ENCODE measurements at regions not wholly inside any gene's neighbourhood (a gene's known extent, or its start where the extent isn't known, plus 50 kb on each side); places are given as distances from the start of the nearest gene placed in this dataset.

DNA sequence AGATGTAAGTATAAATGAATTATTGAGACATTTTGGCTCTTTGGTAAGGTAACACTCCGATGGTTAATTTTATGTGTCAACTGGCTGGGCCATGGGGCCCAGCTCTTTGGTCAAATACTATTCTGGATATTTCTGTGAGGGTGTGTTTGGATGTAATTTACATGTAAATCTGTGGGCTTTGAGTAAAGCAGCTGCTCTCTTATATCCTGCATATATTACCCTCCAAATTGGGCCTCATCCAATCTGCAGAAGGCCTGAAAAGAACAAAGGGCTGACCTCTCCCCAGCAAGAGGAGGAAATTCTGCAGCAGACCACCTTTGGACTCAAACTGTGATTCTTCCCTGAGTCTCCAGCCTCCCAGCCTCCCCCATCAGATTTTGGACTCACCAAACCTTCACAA is 464.1 kb downstream of the PLCL1 start:
- H3K4me3 ChIP-seq: no peak overlapping the region
- no peaks in the 10 kb centered on the region for H3K9me3 ChIP-seq
- intact Hi-C loops (cut with DNase I): no loop called here
- TF ChIP-seq POLR2A (IDR thresholded peaks at IDR 0.05): no peak
- TF ChIP-seq, protein P1, sequence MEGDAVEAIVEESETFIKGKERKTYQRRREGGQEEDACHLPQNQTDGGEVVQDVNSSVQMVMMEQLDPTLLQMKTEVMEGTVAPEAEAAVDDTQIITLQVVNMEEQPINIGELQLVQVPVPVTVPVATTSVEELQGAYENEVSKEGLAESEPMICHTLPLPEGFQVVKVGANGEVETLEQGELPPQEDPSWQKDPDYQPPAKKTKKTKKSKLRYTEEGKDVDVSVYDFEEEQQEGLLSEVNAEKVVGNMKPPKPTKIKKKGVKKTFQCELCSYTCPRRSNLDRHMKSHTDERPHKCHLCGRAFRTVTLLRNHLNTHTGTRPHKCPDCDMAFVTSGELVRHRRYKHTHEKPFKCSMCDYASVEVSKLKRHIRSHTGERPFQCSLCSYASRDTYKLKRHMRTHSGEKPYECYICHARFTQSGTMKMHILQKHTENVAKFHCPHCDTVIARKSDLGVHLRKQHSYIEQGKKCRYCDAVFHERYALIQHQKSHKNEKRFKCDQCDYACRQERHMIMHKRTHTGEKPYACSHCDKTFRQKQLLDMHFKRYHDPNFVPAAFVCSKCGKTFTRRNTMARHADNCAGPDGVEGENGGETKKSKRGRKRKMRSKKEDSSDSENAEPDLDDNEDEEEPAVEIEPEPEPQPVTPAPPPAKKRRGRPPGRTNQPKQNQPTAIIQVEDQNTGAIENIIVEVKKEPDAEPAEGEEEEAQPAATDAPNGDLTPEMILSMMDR (IDR thresholded peaks at IDR 0.05): no peak
- no peak for TF ChIP-seq POLR2AphosphoS5 (IDR thresholded peaks at IDR 0.05; ENCODE audit: insufficient read depth in 1 of 2, low read depth in 1 of 2)
- H3K36me3 ChIP-seq: no peaks in the 10 kb centered on the region
- peaks cover 4% of the 10 kb centered on the region for H3K4me1 ChIP-seq
- H3K27me3 ChIP-seq: no peaks in the 10 kb centered on the region
- no peak overlapping the region for H3K27ac ChIP-seq
- DNase-seq (ENCODE audit: extremely low spot score in 2 of 2): no peak

GRCh38 chr2:198259496-198259895 is 455.1 kb downstream of the PLCL1 start:
- no peaks in the 10 kb centered on the region for H3K36me3 ChIP-seq
- H3K4me3 ChIP-seq: no peak overlapping the region
- H3K9me3 ChIP-seq: no peaks in the 10 kb centered on the region
- H3K4me1 ChIP-seq: no peaks in the 10 kb centered on the region
- TF ChIP-seq, protein P1 (IDR thresholded peaks at IDR 0.05): no peak
- TF ChIP-seq POLR2A (IDR thresholded peaks at IDR 0.05) (no peak), POLR2AphosphoS5 (IDR thresholded peaks at IDR 0.05; ENCODE audit: insufficient read depth in 1 of 2, low read depth in 1 of 2) (no peak)
- intact Hi-C loops (cut with DNase I): no loop called here
- H3K27me3 ChIP-seq: no peaks in the 10 kb centered on the region
- H3K27ac ChIP-seq: no peak overlapping the region
- no peak for DNase-seq (ENCODE audit: extremely low spot score in 2 of 2)

- no peak overlapping the region for H3K27ac ChIP-seq
- intact Hi-C loops (cut with DNase I): no loop called here
- no peak overlapping the region for H3K4me3 ChIP-seq
- DNase-seq (ENCODE audit: extremely low spot score in 2 of 2): no peak
- no peaks in the 10 kb centered on the region for H3K4me1 ChIP-seq
- no peaks in the 10 kb centered on the region for H3K36me3 ChIP-seq
- no peaks in the 10 kb centered on the region for H3K27me3 ChIP-seq
- H3K9me3 ChIP-seq: no peaks in the 10 kb centered on the region
- TF ChIP-seq POLR2A (IDR thresholded peaks at IDR 0.05): no peak
- no peak for TF ChIP-seq POLR2AphosphoS5 (IDR thresholded peaks at IDR 0.05; ENCODE audit: insufficient read depth in 1 of 2, low read depth in 1 of 2)
- TF ChIP-seq, protein P1 (IDR thresholded peaks at IDR 0.05): no peak
Observed at GRCh38 chr2:198254536-198255090, 450.2 kb downstream of the PLCL1 start.

GRCh38 chr2:198253995-198254394 is 449.6 kb downstream of the PLCL1 start:
- H3K27ac ChIP-seq: no peak overlapping the region
- TF ChIP-seq POLR2A (IDR thresholded peaks at IDR 0.05): no peak
- TF ChIP-seq, protein P1 (IDR thresholded peaks at IDR 0.05): no peak
- no peak for TF ChIP-seq POLR2AphosphoS5 (IDR thresholded peaks at IDR 0.05; ENCODE audit: insufficient read depth in 1 of 2, low read depth in 1 of 2)
- DNase-seq (ENCODE audit: extremely low spot score in 2 of 2): no peak
- no peaks in the 10 kb centered on the region for H3K9me3 ChIP-seq
- intact Hi-C loops (cut with DNase I): no loop called here
- no peak overlapping the region for H3K4me3 ChIP-seq
- no peaks in the 10 kb centered on the region for H3K27me3 ChIP-seq
- no peaks in the 10 kb centered on the region for H3K36me3 ChIP-seq
- H3K4me1 ChIP-seq: no peaks in the 10 kb centered on the region

DNA sequence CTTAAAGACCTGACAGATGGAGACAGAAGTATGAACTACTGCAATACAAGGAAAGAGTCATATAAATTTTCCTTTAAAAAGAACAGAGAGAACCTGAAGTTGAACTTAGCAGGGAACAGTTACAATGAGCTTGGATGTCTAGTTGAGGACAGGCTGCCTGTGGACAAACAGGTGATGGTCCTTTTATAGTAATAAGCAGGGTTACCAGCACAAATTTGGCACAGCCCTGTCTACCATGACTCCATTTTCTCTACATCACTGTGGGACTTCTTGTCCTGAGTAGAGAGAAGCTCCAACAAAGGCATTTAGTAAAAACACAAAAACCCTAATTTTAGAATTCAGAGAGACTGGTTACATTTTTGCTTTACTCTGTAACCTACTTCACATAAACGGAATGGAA is 448.1 kb downstream of the PLCL1 start:
- DNase-seq (ENCODE audit: extremely low spot score in 2 of 2): no peak
- no peaks in the 10 kb centered on the region for H3K4me1 ChIP-seq
- H3K27ac ChIP-seq: no peak overlapping the region
- intact Hi-C loops (cut with DNase I): no loop called here
- no peak overlapping the region for H3K4me3 ChIP-seq
- TF ChIP-seq POLR2AphosphoS5 (IDR thresholded peaks at IDR 0.05; ENCODE audit: insufficient read depth in 1 of 2, low read depth in 1 of 2) (no peak), POLR2A (IDR thresholded peaks at IDR 0.05) (no peak)
- TF ChIP-seq, protein P1 (IDR thresholded peaks at IDR 0.05): no peak
- H3K36me3 ChIP-seq: no peaks in the 10 kb centered on the region
- H3K9me3 ChIP-seq: no peaks in the 10 kb centered on the region
- H3K27me3 ChIP-seq: no peaks in the 10 kb centered on the region
